SU-DHL-6 (cell line): ENCODE measurements at regions not wholly inside any gene's neighbourhood (a gene's known extent, or its start where the extent isn't known, plus 50 kb on each side); places are given as distances from the start of the nearest gene placed in this dataset.

Experiments
- CTCF ChIP-seq: fragments of 200-600 bp; sonication (generic); IDR thresholded peaks from one replicate; pipeline ENCODE4 v1.5.1; 2017; ENCODE audit warnings: antibody characterized with exemption, mild to moderate bottlenecking, low read length, moderate library complexity; ENCODE audit not compliant: insufficient read depth, poor library complexity, severe bottlenecking
- EZH2phosphoT487 ChIP-seq: fragments of 200-600 bp; sonication (generic), shearing (Covaris generic); conservative IDR thresholded peaks from 2 replicates; pipeline ENCODE4 v1.6.1; 2018; ENCODE audit warnings: mild to moderate bottlenecking, antibody characterized with exemption, low read length, moderate library complexity, mixed read lengths

GRCh38 chr21:16863362-16863905, 649.4 kb upstream of the CXADR start:
- TF ChIP-seq CTCF (no peak), EZH2phosphoT487 (no peak)
